NCI-H2227 (cell line): ENCODE measurements at regions not wholly inside any gene's neighbourhood (a gene's known extent, or its start where the extent isn't known, plus 50 kb on each side); places are given as distances from the start of the nearest gene placed in this dataset.
"Not testable (repeated sequence)": the region's sequence is repeated elsewhere in the genome, so short reads cannot be mapped to it uniquely, and the experiment has no call there.

Experiments
- DNase-seq: peaks from one replicate; lab custom pipeline; 2025; ENCODE audit not compliant: unreplicated experiment; lab: John Stamatoyannopoulos, UW

- no peak for DNase-seq
These were observed 357.2 kb upstream of the EPHA4 start for GRCh38 chr2:221929259-221929658.

GRCh38 chr2:221926327-221926726 is 354.2 kb upstream of the EPHA4 start:
- DNase-seq, result no peak

GRCh38 chr2:221924576-221924975 is 352.5 kb upstream of the EPHA4 start:
- no peak for DNase-seq

- DNase-seq, result no peak
These were observed 343.8 kb upstream of the EPHA4 start for GRCh38 chr2:221915926-221916325.

- DNase-seq, result no peak
These were observed 342.3 kb upstream of the EPHA4 start for GRCh38 chr2:221914334-221914880.

- DNase-seq, result no peak
These were observed 339.8 kb upstream of the EPHA4 start for GRCh38 chr2:221911890-221912289.

GRCh38 chr2:221911321-221911720 is 339.2 kb upstream of the EPHA4 start:
- no peak for DNase-seq

GRCh38 chr2:221908518-221908917 is 336.4 kb upstream of the EPHA4 start:
- no peak for DNase-seq

GRCh38 chr2:221897718-221898117 is 325.6 kb upstream of the EPHA4 start:
- DNase-seq, result no peak

GRCh38 chr2:221896505-221897151 is 324.5 kb upstream of the EPHA4 start:
- DNase-seq, result peak; percentile 77

GRCh38 chr2:221895366-221896121 is 323.4 kb upstream of the EPHA4 start:
- DNase-seq, result no peak

- DNase-seq, result no peak
These were observed 321.4 kb upstream of the EPHA4 start for GRCh38 chr2:221893501-221893900.

GRCh38 chr2:221892006-221892405 is 319.9 kb upstream of the EPHA4 start:
- DNase-seq, result not testable (repeated sequence)

- peak; percentile 59 for DNase-seq
These were observed 311.9 kb upstream of the EPHA4 start for GRCh38 chr2:221883976-221884375.

GRCh38 chr2:221876016-221876415 is 303.9 kb upstream of the EPHA4 start:
- DNase-seq, result no peak

- no peak for DNase-seq
These were observed 302.3 kb upstream of the EPHA4 start for GRCh38 chr2:221874444-221874843.

- DNase-seq, result no peak
These were observed 285.6 kb upstream of the EPHA4 start for GRCh38 chr2:221857719-221858118.

- DNase-seq, result peak; percentile 71
These were observed 281.2 kb upstream of the EPHA4 start for GRCh38 chr2:221853297-221853696.

- DNase-seq, result no peak
These were observed 279.5 kb upstream of the EPHA4 start for GRCh38 chr2:221851531-221852045.

- DNase-seq, result no peak
These were observed 278.0 kb upstream of the EPHA4 start for GRCh38 chr2:221850076-221850475.

GRCh38 chr2:221848286-221848685 is 276.2 kb upstream of the EPHA4 start:
- no peak for DNase-seq

GRCh38 chr2:221845021-221845365 is 272.9 kb upstream of the EPHA4 start:
- no peak for DNase-seq
